ENCODE measurements at regions not wholly inside any gene's neighbourhood (a gene's known extent, or its start where the extent isn't known, plus 50 kb on each side); places are given as distances from the start of the nearest gene placed in this dataset.

DNA sequence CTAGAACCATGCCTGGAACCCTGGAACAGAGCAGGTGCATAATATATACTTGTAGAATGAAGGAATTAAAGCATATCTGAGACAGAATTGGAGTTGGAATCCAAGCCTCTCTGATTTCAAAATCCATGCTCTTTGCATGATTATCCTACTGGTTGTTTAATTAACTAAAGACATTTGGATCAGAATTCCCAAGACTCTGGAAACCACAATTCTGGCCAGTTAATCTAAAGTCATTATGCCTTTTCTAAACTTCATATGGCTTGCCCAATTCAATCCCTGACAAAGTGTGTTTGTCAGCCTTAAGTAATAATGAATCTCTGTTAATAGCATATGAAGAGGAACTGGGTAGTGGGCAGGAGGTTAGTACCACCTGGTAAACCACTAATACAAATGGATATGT is 422.6 kb downstream of the ATP23 start:
- H3K36me3 ChIP-seq (ENCODE audit: control insufficient read depth, insufficient read depth, low read length): no peaks in the 10 kb centered on the region
- H3K4me3 ChIP-seq (ENCODE audit: low read depth, low read length): no peak overlapping the region
- no peak for FAIRE-seq
- TF ChIP-seq CTCF (IDR thresholded peaks at IDR 0.05; ENCODE audit: insufficient read depth, low read length, severe bottlenecking): no peak
- DNase-seq (ENCODE audit: low read depth): no peak
- H3K27me3 ChIP-seq (ENCODE audit: control insufficient read depth, insufficient read depth, low read length): no peaks in the 10 kb centered on the region

GRCh38 chr12:58364389-58365086 is 423.2 kb downstream of the ATP23 start:
- H3K27me3 ChIP-seq (ENCODE audit: control insufficient read depth, insufficient read depth, low read length): no peaks in the 10 kb centered on the region
- FAIRE-seq (no peak), DNase-seq (ENCODE audit: low read depth) (peak; percentile 94)
- H3K36me3 ChIP-seq (ENCODE audit: control insufficient read depth, insufficient read depth, low read length): no peaks in the 10 kb centered on the region
- H3K4me3 ChIP-seq (ENCODE audit: low read depth, low read length): no peak overlapping the region
- TF ChIP-seq CTCF (IDR thresholded peaks at IDR 0.05; ENCODE audit: insufficient read depth, low read length, severe bottlenecking): no peak

GRCh38 chr12:58365087-58365390 is 423.7 kb downstream of the ATP23 start:
- Histone ChIP-seq H3K27me3 (ENCODE audit: control insufficient read depth, insufficient read depth, low read length) (no peaks in the 10 kb centered on the region), H3K4me3 (ENCODE audit: low read depth, low read length) (no peak overlapping the region), H3K36me3 (ENCODE audit: control insufficient read depth, insufficient read depth, low read length) (no peaks in the 10 kb centered on the region)
- no peak for DNase-seq (ENCODE audit: low read depth)
- FAIRE-seq: no peak
- TF ChIP-seq CTCF (IDR thresholded peaks at IDR 0.05; ENCODE audit: insufficient read depth, low read length, severe bottlenecking): no peak

DNA sequence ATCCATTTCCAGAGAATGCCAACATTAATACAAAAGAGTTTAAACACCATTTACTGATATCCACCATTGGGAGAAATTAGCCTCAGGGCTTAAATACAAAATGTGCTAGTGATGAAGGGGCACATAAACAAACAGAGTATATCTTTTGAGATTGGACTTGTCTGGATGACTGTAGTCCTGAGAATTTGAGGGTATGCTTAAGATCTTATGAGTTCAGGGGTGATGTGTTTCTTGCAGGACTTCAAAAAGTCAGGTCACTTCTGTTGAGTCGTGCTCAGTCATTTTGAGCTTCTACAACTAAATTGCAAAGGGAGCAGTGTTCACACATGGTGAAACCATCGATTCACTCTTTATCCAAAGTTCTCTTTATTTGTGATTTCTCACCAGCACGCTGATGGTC is 425.7 kb downstream of the ATP23 start:
- Histone ChIP-seq H3K27me3 (ENCODE audit: control insufficient read depth, insufficient read depth, low read length) (no peaks in the 10 kb centered on the region), H3K36me3 (ENCODE audit: control insufficient read depth, insufficient read depth, low read length) (no peaks in the 10 kb centered on the region), H3K4me3 (ENCODE audit: low read depth, low read length) (no peak overlapping the region)
- TF ChIP-seq CTCF (IDR thresholded peaks at IDR 0.05; ENCODE audit: insufficient read depth, low read length, severe bottlenecking): no peak
- DNase-seq (ENCODE audit: low read depth) (peak; percentile 15), FAIRE-seq (no peak)

DNA sequence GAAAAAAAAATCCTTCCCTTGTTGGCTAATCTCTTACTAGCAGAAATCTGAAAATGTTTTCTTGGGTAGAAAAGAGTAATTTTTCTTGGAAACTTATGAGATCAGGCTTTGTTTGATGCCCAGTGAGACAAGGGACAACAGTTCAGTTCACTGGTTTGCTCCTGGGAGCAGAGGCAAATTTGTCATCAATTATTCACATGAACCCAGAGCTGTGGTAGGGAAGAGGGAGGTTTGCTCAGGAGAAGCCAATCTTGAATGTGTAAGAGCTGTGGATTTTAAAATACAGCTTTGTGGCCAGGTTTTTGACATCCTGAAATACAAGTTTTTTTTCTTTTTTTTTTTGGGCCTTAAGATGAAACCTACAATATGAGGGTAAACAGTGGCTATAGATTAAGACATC is 426.6 kb downstream of the ATP23 start:
- FAIRE-seq: no peak
- Histone ChIP-seq H3K4me3 (ENCODE audit: low read depth, low read length) (no peak overlapping the region), H3K27me3 (ENCODE audit: control insufficient read depth, insufficient read depth, low read length) (no peaks in the 10 kb centered on the region), H3K36me3 (ENCODE audit: control insufficient read depth, insufficient read depth, low read length) (no peaks in the 10 kb centered on the region)
- TF ChIP-seq CTCF (IDR thresholded peaks at IDR 0.05; ENCODE audit: insufficient read depth, low read length, severe bottlenecking): no peak
- no peak for DNase-seq (ENCODE audit: low read depth)

GRCh38 chr12:58369576-58369975 is 428.2 kb downstream of the ATP23 start:
- no peaks in the 10 kb centered on the region for H3K36me3 ChIP-seq (ENCODE audit: control insufficient read depth, insufficient read depth, low read length)
- DNase-seq (ENCODE audit: low read depth): peak; percentile 32
- no peak for FAIRE-seq
- no peaks in the 10 kb centered on the region for H3K27me3 ChIP-seq (ENCODE audit: control insufficient read depth, insufficient read depth, low read length)
- H3K4me3 ChIP-seq (ENCODE audit: low read depth, low read length): no peak overlapping the region
- no peak for TF ChIP-seq CTCF (IDR thresholded peaks at IDR 0.05; ENCODE audit: insufficient read depth, low read length, severe bottlenecking)

Data from bronchial epithelial cell (primary cell).